Skeletal muscle tissue (tissue), 3 donors: ENCODE measurements at regions not wholly inside any gene's neighbourhood (a gene's known extent, or its start where the extent isn't known, plus 50 kb on each side); places are given as distances from the start of the nearest gene placed in this dataset.
"Not testable (repeated sequence)": the region's sequence is repeated elsewhere in the genome, so short reads cannot be mapped to it uniquely, and the experiment has no call there.

Experiments used
- H3K27ac ChIP-seq: one replicate; pipeline ENCODE4 v1.7.0; 2013; ENCODE audit warnings: mild to moderate bottlenecking, low read depth, low read length, inconsistent platforms
- H3K27me3 ChIP-seq, 3 donors: one replicate each; pipeline ENCODE4 v1.7.0; 2013; ENCODE audit warnings: low read length in 3 of 3; ENCODE audit not compliant: control insufficient read depth in 3 of 3, insufficient read depth in 3 of 3
- H3K36me3 ChIP-seq, 3 donors: one replicate each; pipeline ENCODE4 v1.7.0; 2013; ENCODE audit warnings: low read length in 3 of 3; ENCODE audit not compliant: control insufficient read depth in 3 of 3, insufficient read depth in 3 of 3
- H3K4me1 ChIP-seq, 3 donors: one replicate each; pipeline ENCODE4 v1.7.0; 2013; ENCODE audit warnings: low read length in 3 of 3, mild to moderate bottlenecking in 3 of 3; ENCODE audit not compliant: control insufficient read depth in 3 of 3, insufficient read depth in 3 of 3
- H3K4me3 ChIP-seq, 3 donors: one replicate each; pipeline ENCODE4 v1.7.0; 2013; ENCODE audit warnings: low read length in 3 of 3
- H3K9ac ChIP-seq, 3 donors: one replicate each; pipeline ENCODE4 v1.7.0; 2013; ENCODE audit warnings: low read length in 3 of 3, mild to moderate bottlenecking in 3 of 3, moderate library complexity in 2 of 3, low read depth in 1 of 3
- H3K9me3 ChIP-seq, 3 donors: one replicate each; pipeline ENCODE4 v1.7.0; 2013; ENCODE audit warnings: low read length in 3 of 3; ENCODE audit not compliant: control insufficient read depth in 3 of 3
- donor health status: Osteomylitis.

DNA sequence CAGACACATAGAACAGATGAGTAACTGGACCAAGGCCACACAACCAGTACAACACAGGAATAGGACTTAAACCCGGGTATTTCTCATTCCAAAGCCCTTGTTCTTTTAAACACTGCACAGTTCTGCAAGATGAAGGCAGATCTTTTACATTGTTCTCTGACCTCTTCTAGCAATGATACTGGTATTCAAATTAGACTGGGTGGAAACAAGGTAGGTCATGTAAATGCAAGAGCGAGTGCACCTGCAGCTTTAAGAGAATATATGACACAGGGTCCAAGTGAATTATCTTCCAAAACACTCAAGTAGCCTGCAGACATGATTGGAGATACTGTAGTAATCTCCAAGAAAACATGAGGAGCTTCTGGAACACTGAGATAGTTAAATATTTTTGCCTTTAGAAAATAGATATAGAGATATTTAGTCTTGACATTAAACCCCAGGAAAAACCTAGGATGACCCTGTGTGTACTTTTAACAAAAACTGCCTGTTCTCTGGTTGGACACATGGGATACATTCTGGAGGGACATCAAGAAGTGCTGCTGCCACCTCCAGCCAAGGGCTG is 130.6 kb upstream of the EPB41L4A start:
- H3K27ac ChIP-seq, result no peak overlapping the region
- H3K9ac ChIP-seq, result no peak overlapping the region
- no peaks in the 10 kb centered on the region for H3K36me3 ChIP-seq

GRCh38 chr5:112551419-112552032 is 132.4 kb upstream of the EPB41L4A start:
- H3K9me3 ChIP-seq, result no peaks in the 10 kb centered on the region
- H3K4me3 ChIP-seq, result no peak overlapping the region
- H3K27me3 ChIP-seq, result no peaks in the 10 kb centered on the region
- no peak overlapping the region for H3K27ac ChIP-seq
- H3K36me3 ChIP-seq, result no peaks in the 10 kb centered on the region
- peak overlapping the region in 1 of 3 donors; percentile 20 for H3K9ac ChIP-seq
- H3K4me1 ChIP-seq, result peaks cover 0 to 3% (median 3%) of the 10 kb centered on the region in 3 donors

More for the DNA sequence above, 130.6 kb upstream of the EPB41L4A start:
- H3K27me3 ChIP-seq, result no peaks in the 10 kb centered on the region
- no peaks in the 10 kb centered on the region for H3K9me3 ChIP-seq
- H3K4me3 ChIP-seq, result no peak overlapping the region
- peaks cover 0 to 3% (median 3%) of the 10 kb centered on the region in 3 donors for H3K4me1 ChIP-seq

GRCh38 chr5:112552216-112552615 is 133.1 kb upstream of the EPB41L4A start:
- no peaks in the 10 kb centered on the region for H3K9me3 ChIP-seq
- H3K27me3 ChIP-seq, result no peaks in the 10 kb centered on the region
- H3K4me3 ChIP-seq, result no peak overlapping the region

DNA sequence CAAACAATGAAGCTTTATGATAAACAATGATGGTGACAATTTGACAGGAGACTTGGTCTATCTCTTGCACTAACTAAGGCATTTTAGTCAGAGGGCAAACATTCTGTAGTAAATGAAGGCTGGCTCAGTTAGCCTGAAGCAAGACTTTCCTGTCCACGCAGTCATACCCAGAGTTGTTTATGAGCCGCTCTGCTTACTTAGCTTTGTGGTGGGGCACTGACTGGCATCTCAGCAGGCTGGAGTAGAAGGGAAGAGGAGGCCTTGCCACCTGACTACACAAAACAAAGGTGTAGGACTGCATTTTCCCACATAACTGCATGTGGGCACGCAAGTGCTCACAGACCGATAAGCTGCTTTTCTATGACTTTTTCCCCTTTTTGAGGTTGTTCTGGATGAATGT is 133.7 kb upstream of the EPB41L4A start:
- Histone ChIP-seq H3K36me3 (no peaks in the 10 kb centered on the region), H3K9me3 (no peaks in the 10 kb centered on the region), H3K27me3 (no peaks in the 10 kb centered on the region), H3K4me3 (no peak overlapping the region), H3K27ac (no peak overlapping the region), H3K4me1 (peaks cover 0 to 3% (median 3%) of the 10 kb centered on the region in 3 donors), H3K9ac (no peak overlapping the region)

More at GRCh38 chr5:112552216-112552615, 133.1 kb upstream of the EPB41L4A start:
- H3K9ac ChIP-seq, result peak overlapping the region in 1 of 3 donors; percentile 20
- no peaks in the 10 kb centered on the region for H3K36me3 ChIP-seq
- H3K4me1 ChIP-seq, result peaks cover 0 to 3% (median 3%) of the 10 kb centered on the region in 3 donors
- H3K27ac ChIP-seq, result no peak overlapping the region

- Histone ChIP-seq H3K4me3 (peak overlapping the region in 2 of 3 donors; percentile 16 to 35), H3K27ac (no peak overlapping the region), H3K4me1 (peaks cover 0 to 3% (median 3%) of the 10 kb centered on the region in 3 donors), H3K36me3 (no peaks in the 10 kb centered on the region), H3K27me3 (no peaks in the 10 kb centered on the region), H3K9me3 (no peaks in the 10 kb centered on the region), H3K9ac (no peak overlapping the region)
These were observed 135.3 kb upstream of the EPB41L4A start for GRCh38 chr5:112554101-112554977.

DNA sequence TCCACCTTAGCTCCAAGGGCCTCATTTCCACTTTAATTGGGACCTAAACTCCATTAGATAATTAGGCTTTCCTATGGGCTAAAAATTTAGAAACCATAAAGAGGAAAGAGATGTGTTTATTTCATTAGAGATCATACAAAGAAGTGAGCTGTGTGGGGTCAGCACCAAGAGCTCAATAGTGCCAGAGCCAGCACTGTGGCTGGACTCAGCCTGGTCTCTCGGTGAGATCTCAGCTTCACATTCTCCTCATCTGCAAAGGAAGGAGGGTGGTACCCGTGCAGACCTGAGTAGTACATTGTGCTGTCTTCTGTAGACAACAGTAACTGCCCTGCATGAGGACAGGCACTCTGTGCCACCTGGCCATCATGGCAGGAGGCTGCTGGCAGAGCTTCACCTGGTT is 136.1 kb upstream of the EPB41L4A start:
- Histone ChIP-seq H3K9ac (no peak overlapping the region), H3K9me3 (no peaks in the 10 kb centered on the region), H3K27ac (no peak overlapping the region), H3K4me3 (no peak overlapping the region), H3K27me3 (no peaks in the 10 kb centered on the region), H3K36me3 (no peaks in the 10 kb centered on the region), H3K4me1 (peaks cover 0 to 3% (median 3%) of the 10 kb centered on the region in 3 donors)

- H3K9ac ChIP-seq, result no peak overlapping the region
- H3K27me3 ChIP-seq, result no peaks in the 10 kb centered on the region
- H3K36me3 ChIP-seq, result no peaks in the 10 kb centered on the region
- H3K9me3 ChIP-seq, result no peaks in the 10 kb centered on the region
- peaks cover 0 to 3% (median 3%) of the 10 kb centered on the region in 3 donors for H3K4me1 ChIP-seq
- no peak overlapping the region for H3K27ac ChIP-seq
- H3K4me3 ChIP-seq, result no peak overlapping the region
These were observed 136.6 kb upstream of the EPB41L4A start for GRCh38 chr5:112555691-112556090.

- H3K9me3 ChIP-seq, H3K9ac ChIP-seq: not testable (repeated sequence)
These were observed 140.4 kb upstream of the EPB41L4A start for GRCh38 chr5:112559501-112559900.

DNA sequence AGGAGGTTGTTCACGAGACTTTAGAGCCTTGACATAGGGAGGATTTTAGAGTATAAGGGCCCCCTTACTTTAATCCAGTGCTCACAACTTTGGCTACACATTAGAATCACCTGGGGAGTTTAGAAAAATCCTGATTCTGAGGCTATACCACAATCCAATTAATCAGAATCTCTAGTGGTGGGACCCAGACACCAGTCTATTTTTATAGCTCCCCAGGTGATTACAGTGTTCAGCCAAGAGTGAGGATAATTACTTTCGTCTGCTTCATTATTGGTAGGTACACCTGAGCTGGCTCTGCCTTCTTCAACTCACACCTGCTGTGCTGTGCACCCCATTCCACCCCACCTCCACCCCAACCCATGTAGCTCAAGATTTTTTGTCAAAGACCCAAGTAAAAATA is 141.3 kb upstream of the EPB41L4A start:
- H3K36me3 ChIP-seq, result no peaks in the 10 kb centered on the region
- no peaks in the 10 kb centered on the region for H3K4me1 ChIP-seq
- no peak overlapping the region for H3K27ac ChIP-seq
- H3K9ac ChIP-seq, result no peak overlapping the region
- H3K9me3 ChIP-seq, result peaks cover 0 to 3% (median 3%) of the 10 kb centered on the region in 3 donors
- no peaks in the 10 kb centered on the region for H3K27me3 ChIP-seq
- no peak overlapping the region for H3K4me3 ChIP-seq

More at GRCh38 chr5:112559501-112559900, 140.4 kb upstream of the EPB41L4A start:
- not testable (repeated sequence) for H3K27me3 ChIP-seq, H3K4me1 ChIP-seq, H3K27ac ChIP-seq, H3K4me3 ChIP-seq, H3K36me3 ChIP-seq
